ENCODE measurements at regions not wholly inside any gene's neighbourhood (a gene's known extent, or its start where the extent isn't known, plus 50 kb on each side); places are given as distances from the start of the nearest gene placed in this dataset.

GRCh38 chr1:39106801-39107327, 80.7 kb downstream of the NDUFS5 start:
- Histone ChIP-seq H3K4me1 (ENCODE audit: control insufficient read depth, extremely low read depth, insufficient read depth, low read length) (peaks cover 64% of the 10 kb centered on the region), H4K20me1 (replicated peaks; ENCODE audit: control insufficient read depth, extremely low read depth, insufficient read depth, low read length) (no peaks in the 10 kb centered on the region), H3K27ac (ENCODE audit: insufficient read depth, low read depth, low read length) (peak overlapping the region; percentile 82), H3K27me3 (ENCODE audit: control insufficient read depth in 2 of 2, insufficient read depth in 2 of 2, low read length in 2 of 2) (no peaks in the 10 kb centered on the region), H3K79me2 (ENCODE audit: control insufficient read depth, insufficient read depth, low read length) (peaks cover 81% of the 10 kb centered on the region), H3K4me3 (replicated peaks in 1 of 3; ENCODE audit: insufficient read depth in 1 of 3, low read depth in 1 of 3, low read length in 3 of 3) (peak overlapping the region; percentile 70 to 79 (median 77)), H2AFZ (ENCODE audit: low read depth, low read length) (no peak overlapping the region), H3K4me2 (ENCODE audit: insufficient read depth, low read length) (peak overlapping the region; percentile 92), H3K9ac (replicated peaks; ENCODE audit: extremely low read depth, insufficient read depth, low read length) (peak overlapping the region; percentile 81), H3K9me1 (replicated peaks; ENCODE audit: control insufficient read depth, extremely low read depth, insufficient read depth, low read length) (no peaks in the 10 kb centered on the region), H3K36me3 (ENCODE audit: control insufficient read depth in 2 of 2, extremely low read depth in 1 of 2, insufficient read depth in 2 of 2, low read length in 2 of 2) (no peaks in the 10 kb centered on the region), H3K9me3 (replicated peaks; ENCODE audit: control insufficient read depth, insufficient read depth, low read length) (no peaks in the 10 kb centered on the region)
- BruUV-seq (replicated peaks): TSS peak; percentile 6
- FAIRE-seq (peak; percentile 60), DNase-seq (ENCODE audit: low read depth, low spot score) (peak; percentile 43)
- POLR2A ChIA-PET: interaction anchor here (1.0 to 1.3 kb wide), 2 partner anchors 17 to 26 kb away, joined by 3 to 5 read pairs; no protein-coding TSS in a partner anchor
- CTCF ChIA-PET: interaction anchor here (0.7 to 7.0 kb wide), 10 partner anchors 11 to 432 kb away, joined by 3 to 82 read pairs (median 7); no protein-coding TSS in a partner anchor
- dilution Hi-C loops (cut with MboI; ENCODE audit: extremely low pct_ligation_motif_present, low sequenced_read_pairs): no loop called here
- TF ChIP-seq FOS (IDR thresholded peaks at IDR 0.05; ENCODE audit: borderline replicate concordance, insufficient read depth, low read length): no peak
- intact Hi-C loops (cut with micrococcal nuclease): loop anchor here (2.0 to 5.0 kb wide), 2 partner anchors 52 to 290 kb away; no protein-coding TSS in a partner anchor

GRCh38 chr1:39107341-39108290, 81.5 kb downstream of the NDUFS5 start:
- Histone ChIP-seq H3K27ac (ENCODE audit: insufficient read depth, low read depth, low read length) (peak overlapping the region; percentile 82), H3K4me1 (ENCODE audit: control insufficient read depth, extremely low read depth, insufficient read depth, low read length) (peaks cover 64% of the 10 kb centered on the region)
- intact Hi-C loops (cut with micrococcal nuclease): loop anchor here (1.0 to 5.0 kb wide), 3 partner anchors 20 to 290 kb away; no protein-coding TSS in a partner anchor

More at GRCh38 chr1:39107341-39108290, 81.5 kb downstream of the NDUFS5 start:
- peak overlapping the region; percentile 70 to 79 (median 77) for H3K4me3 ChIP-seq (replicated peaks in 1 of 3; ENCODE audit: insufficient read depth in 1 of 3, low read depth in 1 of 3, low read length in 3 of 3)
- no peaks in the 10 kb centered on the region for H3K36me3 ChIP-seq (ENCODE audit: control insufficient read depth in 2 of 2, extremely low read depth in 1 of 2, insufficient read depth in 2 of 2, low read length in 2 of 2)
- POLR2A ChIA-PET: interaction anchor here (1.0 to 1.4 kb wide), 5 partner anchors 10 to 26 kb away, joined by 3 to 7 read pairs (median 6); no protein-coding TSS in a partner anchor
- no peaks in the 10 kb centered on the region for H3K9me3 ChIP-seq (replicated peaks; ENCODE audit: control insufficient read depth, insufficient read depth, low read length)
- peaks cover 1% of the 10 kb centered on the region for H4K20me1 ChIP-seq (replicated peaks; ENCODE audit: control insufficient read depth, extremely low read depth, insufficient read depth, low read length)
- H3K27me3 ChIP-seq (ENCODE audit: control insufficient read depth in 2 of 2, insufficient read depth in 2 of 2, low read length in 2 of 2): no peaks in the 10 kb centered on the region
- CTCF ChIA-PET: interaction anchor here (0.7 to 7.0 kb wide), 14 partner anchors 9 to 431 kb away, joined by 3 to 82 read pairs (median 6); partner anchors contain the start of gene MACF1
- peak; percentile 73 for FAIRE-seq
- H3K4me2 ChIP-seq (ENCODE audit: insufficient read depth, low read length): peak overlapping the region; percentile 92
- dilution Hi-C loops (cut with MboI; ENCODE audit: extremely low pct_ligation_motif_present, low sequenced_read_pairs): no loop called here
- H3K79me2 ChIP-seq (ENCODE audit: control insufficient read depth, insufficient read depth, low read length): peaks cover 89% of the 10 kb centered on the region
- peak overlapping the region; percentile 81 for H3K9ac ChIP-seq (replicated peaks; ENCODE audit: extremely low read depth, insufficient read depth, low read length)
- TF ChIP-seq CTCF (IDR thresholded peaks at IDR 0.05; ENCODE audit: extremely low read depth in 1 of 2, insufficient read depth in 1 of 2, low read depth in 1 of 2, low read length in 2 of 2): no peak
- no peak for TF ChIP-seq FOS (IDR thresholded peaks at IDR 0.05; ENCODE audit: borderline replicate concordance, insufficient read depth, low read length)
- no peak for TF ChIP-seq EZH2 (IDR thresholded peaks at IDR 0.05; ENCODE audit: borderline replicate concordance, low read depth, low read length, severe bottlenecking)
- TF ChIP-seq MAX (IDR thresholded peaks at IDR 0.05; ENCODE audit: insufficient read depth, insufficient read length): no peak
- no peak for TF ChIP-seq GATA2 (IDR thresholded peaks at IDR 0.05; ENCODE audit: insufficient read depth, insufficient read length, low read depth, low read length)
- TF ChIP-seq POLR2AphosphoS5 (IDR thresholded peaks at IDR 0.05; ENCODE audit: insufficient read depth, low read depth, low read length): no peak
- no peak for TF ChIP-seq POLR2A (IDR thresholded peaks at IDR 0.05; ENCODE audit: low read depth, low read length)
- TF ChIP-seq JUN (IDR thresholded peaks at IDR 0.05; ENCODE audit: borderline replicate concordance, insufficient read depth, insufficient read length, low read depth): no peak
- no peak overlapping the region for H2AFZ ChIP-seq (ENCODE audit: low read depth, low read length)
- DNase-seq (ENCODE audit: low read depth, low spot score): peak; percentile 68
- no peaks in the 10 kb centered on the region for H3K9me1 ChIP-seq (replicated peaks; ENCODE audit: control insufficient read depth, extremely low read depth, insufficient read depth, low read length)
- BruUV-seq (replicated peaks): no TSS peak

All from endothelial cell of umbilical vein (primary cell).